Peyer's patch (tissue), 4 donors: ENCODE measurements at regions not wholly inside any gene's neighbourhood (a gene's known extent, or its start where the extent isn't known, plus 50 kb on each side); places are given as distances from the start of the nearest gene placed in this dataset.

Source experiments
- POLR2A ChIP-seq, 2 donors: fragments of 450-650 bp; IDR thresholded peaks; one replicate each; pipeline ENCODE4 v1.5.1; 2017; ENCODE audit warnings: antibody characterized with exemption in 2 of 2, mild to moderate bottlenecking in 2 of 2, moderate library complexity in 2 of 2
- TF ChIP-seq, protein P1 (sequence below), 6 experiments: fragments of 450-650 bp in 4 of 6; fragments of 200-600 bp in 2 of 6; sonication (generic) in 1 of 6; IDR thresholded peaks; one replicate each; pipeline ENCODE4 v1.5.1; 2017 to 2019; ENCODE audit warnings: antibody characterized with exemption in 6 of 6, mild to moderate bottlenecking in 3 of 6, moderate library complexity in 1 of 6

- TF ChIP-seq, protein P1, sequence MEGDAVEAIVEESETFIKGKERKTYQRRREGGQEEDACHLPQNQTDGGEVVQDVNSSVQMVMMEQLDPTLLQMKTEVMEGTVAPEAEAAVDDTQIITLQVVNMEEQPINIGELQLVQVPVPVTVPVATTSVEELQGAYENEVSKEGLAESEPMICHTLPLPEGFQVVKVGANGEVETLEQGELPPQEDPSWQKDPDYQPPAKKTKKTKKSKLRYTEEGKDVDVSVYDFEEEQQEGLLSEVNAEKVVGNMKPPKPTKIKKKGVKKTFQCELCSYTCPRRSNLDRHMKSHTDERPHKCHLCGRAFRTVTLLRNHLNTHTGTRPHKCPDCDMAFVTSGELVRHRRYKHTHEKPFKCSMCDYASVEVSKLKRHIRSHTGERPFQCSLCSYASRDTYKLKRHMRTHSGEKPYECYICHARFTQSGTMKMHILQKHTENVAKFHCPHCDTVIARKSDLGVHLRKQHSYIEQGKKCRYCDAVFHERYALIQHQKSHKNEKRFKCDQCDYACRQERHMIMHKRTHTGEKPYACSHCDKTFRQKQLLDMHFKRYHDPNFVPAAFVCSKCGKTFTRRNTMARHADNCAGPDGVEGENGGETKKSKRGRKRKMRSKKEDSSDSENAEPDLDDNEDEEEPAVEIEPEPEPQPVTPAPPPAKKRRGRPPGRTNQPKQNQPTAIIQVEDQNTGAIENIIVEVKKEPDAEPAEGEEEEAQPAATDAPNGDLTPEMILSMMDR (IDR thresholded peaks at IDR 0.05), result no peak
- no peak for TF ChIP-seq POLR2A (IDR thresholded peaks at IDR 0.05)
These were observed 70.7 kb upstream of the EDNRB start for GRCh38 chr13:77989281-77989680.
